ENCODE measurements at regions not wholly inside any gene's neighbourhood (a gene's known extent, or its start where the extent isn't known, plus 50 kb on each side); places are given as distances from the start of the nearest gene placed in this dataset.

- TF ChIP-seq ATF2 (IDR thresholded peaks at IDR 0.05; ENCODE audit: low read length) (peak; percentile 63), EGR1 (IDR thresholded peaks at IDR 0.05; ENCODE audit: borderline replicate concordance in 1 of 2, low read depth in 2 of 2, low read length in 2 of 2) (0 out of 3 replicates have a peak, but pooled peaks of 1 of the 2 experiments have one; percentile 28), GATAD2B (conservative IDR thresholded peaks at IDR 0.05; ENCODE audit: low read depth) (peak; percentile 39; the same call in 1 of the 2 replicates), CUX1 (IDR thresholded peaks at IDR 0.05; ENCODE audit: insufficient replicate concordance, low read depth, low read length) (peak; percentile 56), JUNB (IDR thresholded peaks at IDR 0.05) (peak; percentile 56), PRDM15 (CRISPR knock-in tag; IDR thresholded peaks at IDR 0.05) (no peak), RAD51 (IDR thresholded peaks at IDR 0.05) (no peak), SKIL (IDR thresholded peaks at IDR 0.05; ENCODE audit: low read depth, poor library complexity, severe bottlenecking) (peak; percentile 84), NBN (IDR thresholded peaks at IDR 0.05) (0 out of 2 replicates have a peak, but pooled peaks have one; percentile 36), HSF1 (IDR thresholded peaks at IDR 0.05; ENCODE audit: low read depth, low read length) (no peak), CREB1 (IDR thresholded peaks at IDR 0.05; ENCODE audit: low read depth) (0 out of 2 replicates have a peak, but pooled peaks have one; percentile 15), PBX3 (IDR thresholded peaks at IDR 0.05; ENCODE audit: insufficient replicate concordance, low read depth, low read length) (no peak)
These were observed 341.4 kb downstream of the ADAMTS20 start (continued) for GRCh38 chr12:43210485-43211192.

Measured in GM12878 (cell line).